HEK293 (cell line): ENCODE measurements at regions not wholly inside any gene's neighbourhood (a gene's known extent, or its start where the extent isn't known, plus 50 kb on each side); places are given as distances from the start of the nearest gene placed in this dataset.

ENCODE experiments used
- CTCF ChIA-PET: fragments of 350-600 bp; formaldehyde crosslinking; extraction: SDS; loops from one replicate; lab custom pipeline; 2021; ENCODE audit warnings: antibody characterized with exemption; lab: Yijun Ruan, JAX
- POLR2A ChIA-PET: fragments of 300-600 bp; formaldehyde crosslinking; extraction: SDS; loops from one replicate; lab custom pipeline; 2020; ENCODE audit warnings: antibody characterized with exemption, inconsistent platforms; lab: Yijun Ruan, JAX
- H3K27ac ChIP-seq: fragments of 200-500 bp; sonication (Bioruptor generic); 2 replicates; pipeline ENCODE4 v1.5.1; 2014; ENCODE audit warnings: low read depth, low read length, control low read depth, inconsistent platforms; ENCODE audit errors: extremely low read depth
- H3K36me3 ChIP-seq, 2 experiments: fragments of 200-500 bp in 1 of 2; sonication (Bioruptor generic) in 1 of 2; 1 replicate in 1 of 2; 2 replicates in 1 of 2; pipeline ENCODE4 v1.5.1; 2014 to 2017; ENCODE audit warnings: inconsistent platforms in 2 of 2, low read length in 2 of 2; ENCODE audit not compliant: control insufficient read depth in 2 of 2, insufficient read depth in 1 of 2
- H3K4me1 ChIP-seq: fragments of 200-500 bp; sonication (Bioruptor generic); 2 replicates; pipeline ENCODE4 v1.5.1; 2014; ENCODE audit warnings: mild to moderate bottlenecking, low read length, inconsistent platforms; ENCODE audit not compliant: control insufficient read depth, insufficient read depth
- H3K4me3 ChIP-seq: 2 replicates; pipeline ENCODE4 v1.5.1; 2011; ENCODE audit warnings: low read depth, mild to moderate bottlenecking, control low read depth, low read length, moderate library complexity
- H3K9me3 ChIP-seq: fragments of 200-500 bp; sonication (Bioruptor generic); 2 replicates; pipeline ENCODE4 v1.5.1; 2014; ENCODE audit warnings: low read depth, low read length, inconsistent platforms; ENCODE audit not compliant: control insufficient read depth, insufficient read depth
- HOXC10 ChIP-seq: sonication (generic); formaldehyde crosslinking; IDR thresholded peaks from 2 replicates; pipeline ENCODE4 v1.8.1; 2023; ENCODE audit warnings: mild to moderate bottlenecking, missing genetic modification reagents
- IKZF3 ChIP-seq: fragments of 450-650 bp; IDR thresholded peaks from 2 replicates; pipeline ENCODE4 v1.5.0; 2018; ENCODE audit warnings: missing biosample characterization, mild to moderate bottlenecking, missing genetic modification characterization, moderate library complexity
- MZF1 ChIP-seq: fragments of 450-650 bp; formaldehyde crosslinking; IDR thresholded peaks from 2 replicates; pipeline ENCODE4 v1.5.1; 2017; ENCODE audit warnings: missing biosample characterization, missing genetic modification characterization, borderline replicate concordance
- ZBTB1 ChIP-seq: fragments of 450-650 bp; formaldehyde crosslinking; IDR thresholded peaks from 2 replicates; pipeline ENCODE4 v1.5.1; 2016; ENCODE audit warnings: missing biosample characterization, missing genetic modification characterization
- ZBTB7A ChIP-seq: fragments of 450-650 bp; formaldehyde crosslinking; IDR thresholded peaks from 2 replicates; pipeline ENCODE4 v1.5.1; 2016; ENCODE audit warnings: low read depth, missing biosample characterization, missing genetic modification characterization
- ZFHX2 ChIP-seq: fragments of 450-650 bp; formaldehyde crosslinking; conservative IDR thresholded peaks from 2 replicates; pipeline ENCODE4 v1.5.1; 2016; ENCODE audit warnings: missing biosample characterization, missing genetic modification characterization
- ZNF132 ChIP-seq: fragments of 450-650 bp; formaldehyde crosslinking; IDR thresholded peaks from 2 replicates; pipeline ENCODE4 v1.5.1; 2017; ENCODE audit warnings: missing biosample characterization, missing genetic modification characterization, borderline replicate concordance
- ZNF157 ChIP-seq: fragments of 450-650 bp; formaldehyde crosslinking; IDR thresholded peaks from 2 replicates; pipeline ENCODE4 v1.5.1; 2016; ENCODE audit warnings: missing biosample characterization, missing genetic modification characterization
- ZNF2 ChIP-seq: fragments of 450-650 bp; formaldehyde crosslinking; IDR thresholded peaks from 2 replicates; pipeline ENCODE4 v1.5.1; 2016; ENCODE audit warnings: missing biosample characterization, missing genetic modification characterization
- ZNF202 ChIP-seq: fragments of 450-650 bp; formaldehyde crosslinking; IDR thresholded peaks from 2 replicates; pipeline ENCODE4 v1.5.1; 2016; ENCODE audit warnings: missing biosample characterization, missing genetic modification characterization, borderline replicate concordance
- ZNF24 ChIP-seq: fragments of 450-650 bp; formaldehyde crosslinking; IDR thresholded peaks from 2 replicates; pipeline ENCODE4 v1.5.1; 2016; ENCODE audit warnings: missing biosample characterization, missing genetic modification characterization
- ZNF274 ChIP-seq, 2 experiments: fragments of 200-500 bp in 1 of 2; fragments of 450-650 bp in 1 of 2; sonication (Bioruptor generic) in 1 of 2; formaldehyde crosslinking in 1 of 2; IDR thresholded peaks; 2 replicates each; pipeline versions ENCODE4 v1.5.1 to v1.6.1; 2014 to 2016; ENCODE audit warnings: borderline replicate concordance in 1 of 2, inconsistent platforms in 1 of 2, low read length in 1 of 2, missing biosample characterization in 1 of 2, missing genetic modification characterization in 1 of 2
- ZNF37A ChIP-seq: fragments of 450-650 bp; IDR thresholded peaks from 2 replicates; pipeline ENCODE4 v1.5.1; 2018; ENCODE audit warnings: missing biosample characterization, missing genetic modification characterization
- ZNF423 ChIP-seq: fragments of 450-650 bp; formaldehyde crosslinking; IDR thresholded peaks from 2 replicates; pipeline ENCODE4 v1.5.1; 2016; ENCODE audit warnings: missing biosample characterization, missing genetic modification characterization
- ZNF501 ChIP-seq: fragments of 450-650 bp; formaldehyde crosslinking; IDR thresholded peaks from 2 replicates; pipeline ENCODE4 v1.5.1; 2016; ENCODE audit warnings: missing biosample characterization, missing genetic modification characterization
- ZNF560 ChIP-seq: fragments of 450-650 bp; formaldehyde crosslinking; IDR thresholded peaks from 2 replicates; pipeline ENCODE4 v1.5.1; 2017; ENCODE audit warnings: missing biosample characterization, missing genetic modification characterization, borderline replicate concordance
- ZNF585B ChIP-seq: fragments of 450-650 bp; formaldehyde crosslinking; IDR thresholded peaks from 2 replicates; pipeline ENCODE4 v1.5.1; 2016; ENCODE audit warnings: missing biosample characterization, missing genetic modification characterization
- ZNF626 ChIP-seq: fragments of 450-650 bp; sonication (Bioruptor Pico); formaldehyde crosslinking; IDR thresholded peaks from 2 replicates; pipeline ENCODE4 v1.5.1; 2018; ENCODE audit warnings: missing biosample characterization, missing genetic modification characterization, inconsistent platforms
- ZNF658 ChIP-seq: fragments of 450-650 bp; formaldehyde crosslinking; IDR thresholded peaks from 2 replicates; pipeline ENCODE4; 2016; ENCODE audit warnings: missing biosample characterization, missing genetic modification characterization
- ZNF791 ChIP-seq: fragments of 450-650 bp; formaldehyde crosslinking; IDR thresholded peaks from 2 replicates; pipeline ENCODE4 v1.5.1; 2016; ENCODE audit warnings: missing biosample characterization, missing genetic modification characterization
- ZNF830 ChIP-seq: fragments of 450-650 bp; IDR thresholded peaks from 2 replicates; pipeline ENCODE4 v1.5.0; 2018; ENCODE audit warnings: missing biosample characterization, missing genetic modification characterization, low read depth, mild to moderate bottlenecking, moderate library complexity
- TF ChIP-seq, protein P1 (sequence below): fragments of 450-650 bp; formaldehyde crosslinking; IDR thresholded peaks from 2 replicates; pipeline ENCODE4 v1.5.1; 2016; ENCODE audit warnings: missing biosample characterization, missing genetic modification characterization
- TF ChIP-seq, protein P2 (sequence below): fragments of 450-650 bp; formaldehyde crosslinking; IDR thresholded peaks from 2 replicates; pipeline ENCODE4 v1.5.1; 2016; ENCODE audit warnings: missing biosample characterization, missing genetic modification characterization, low read depth

GRCh38 chr16:49075709-49076108, 205.9 kb downstream of the CBLN1 start:
- ChIA-PET POLR2A (no interaction called here), CTCF (no interaction called here)
- H3K27ac ChIP-seq = no peak overlapping the region
- no peak overlapping the region for H3K4me3 ChIP-seq
- no peaks in the 10 kb centered on the region for H3K4me1 ChIP-seq
- no peaks in the 10 kb centered on the region for H3K36me3 ChIP-seq
- no peaks in the 10 kb centered on the region; the same call in 1 of the 2 replicates for H3K9me3 ChIP-seq
- no peak for TF ChIP-seq ZNF560
- no peak for TF ChIP-seq ZNF830 (tag by site-specific recombination)
- no peak for TF ChIP-seq ZNF791 (tag by site-specific recombination)
- no peak for TF ChIP-seq ZNF202 (tag by site-specific recombination)
- no peak for TF ChIP-seq HOXC10
- TF ChIP-seq ZNF24 = no peak
- TF ChIP-seq ZNF157 = no peak
- TF ChIP-seq ZNF585B (tag by site-specific recombination) = no peak
- TF ChIP-seq ZNF626 (tag by site-specific recombination) = no peak
- no peak for TF ChIP-seq ZNF37A (tag by site-specific recombination)
- TF ChIP-seq, protein P1, sequence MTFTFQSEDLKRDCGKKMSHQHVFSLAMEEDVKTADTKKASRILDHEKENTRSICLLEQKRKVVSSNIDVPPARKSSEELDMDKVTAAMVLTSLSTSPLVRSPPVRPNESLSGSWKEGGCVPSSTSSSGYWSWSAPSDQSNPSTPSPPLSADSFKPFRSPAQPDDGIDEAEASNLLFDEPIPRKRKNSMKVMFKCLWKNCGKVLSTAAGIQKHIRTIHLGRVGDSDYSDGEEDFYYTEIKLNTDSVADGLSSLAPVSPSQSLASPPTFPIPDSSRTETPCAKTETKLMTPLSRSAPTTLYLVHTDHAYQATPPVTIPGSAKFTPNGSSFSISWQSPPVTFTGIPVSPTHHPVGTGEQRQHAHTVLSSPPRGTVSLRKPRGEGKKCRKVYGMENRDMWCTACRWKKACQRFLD (tag by site-specific recombination) = no peak
- no peak for TF ChIP-seq ZNF132
- TF ChIP-seq, protein P2, sequence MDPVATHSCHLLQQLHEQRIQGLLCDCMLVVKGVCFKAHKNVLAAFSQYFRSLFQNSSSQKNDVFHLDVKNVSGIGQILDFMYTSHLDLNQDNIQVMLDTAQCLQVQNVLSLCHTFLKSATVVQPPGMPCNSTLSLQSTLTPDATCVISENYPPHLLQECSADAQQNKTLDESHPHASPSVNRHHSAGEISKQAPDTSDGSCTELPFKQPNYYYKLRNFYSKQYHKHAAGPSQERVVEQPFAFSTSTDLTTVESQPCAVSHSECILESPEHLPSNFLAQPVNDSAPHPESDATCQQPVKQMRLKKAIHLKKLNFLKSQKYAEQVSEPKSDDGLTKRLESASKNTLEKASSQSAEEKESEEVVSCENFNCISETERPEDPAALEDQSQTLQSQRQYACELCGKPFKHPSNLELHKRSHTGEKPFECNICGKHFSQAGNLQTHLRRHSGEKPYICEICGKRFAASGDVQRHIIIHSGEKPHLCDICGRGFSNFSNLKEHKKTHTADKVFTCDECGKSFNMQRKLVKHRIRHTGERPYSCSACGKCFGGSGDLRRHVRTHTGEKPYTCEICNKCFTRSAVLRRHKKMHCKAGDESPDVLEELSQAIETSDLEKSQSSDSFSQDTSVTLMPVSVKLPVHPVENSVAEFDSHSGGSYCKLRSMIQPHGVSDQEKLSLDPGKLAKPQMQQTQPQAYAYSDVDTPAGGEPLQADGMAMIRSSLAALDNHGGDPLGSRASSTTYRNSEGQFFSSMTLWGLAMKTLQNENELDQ (tag by site-specific recombination) = no peak

GRCh38 chr16:49068224-49068623, 213.4 kb downstream of the CBLN1 start:
- no peak for TF ChIP-seq ZNF658 (tag by site-specific recombination)
- TF ChIP-seq MZF1 (tag by site-specific recombination) = no peak
- TF ChIP-seq ZBTB1 (tag by site-specific recombination) = no peak
- TF ChIP-seq ZBTB7A (tag by site-specific recombination) = no peak
- no peak for TF ChIP-seq ZNF2 (tag by site-specific recombination)
- TF ChIP-seq ZNF274 (IDR thresholded peaks at IDR 0.05; ENCODE audit: low read length) = no peak
- no peak for TF ChIP-seq ZNF274 (tag by site-specific recombination; IDR thresholded peaks at IDR 0.05; ENCODE audit: borderline replicate concordance)
- no peak for TF ChIP-seq ZNF501
- no peak for TF ChIP-seq IKZF3
- no peak for TF ChIP-seq ZFHX2
- TF ChIP-seq ZNF423 (tag by site-specific recombination) = no peak
- TF ChIP-seq, all 188 proteins: peak for 0
- Histone ChIP-seq H3K9me3 (no peaks in the 10 kb centered on the region), H3K4me1 (no peaks in the 10 kb centered on the region), H3K4me3 (no peak overlapping the region), H3K36me3 (no peaks in the 10 kb centered on the region), H3K27ac (no peak overlapping the region)
- ChIA-PET POLR2A (no interaction called here), CTCF (no interaction called here)
